AG09319 (cell line): ENCODE measurements at regions not wholly inside any gene's neighbourhood (a gene's known extent, or its start where the extent isn't known, plus 50 kb on each side); places are given as distances from the start of the nearest gene placed in this dataset.

Experiments used
- DNase-seq: peaks from one replicate; pipeline ENCODE4 v3.0.0-alpha.2; 2010; ENCODE audit warnings: low read depth; ENCODE audit errors: extremely low read depth
- TF ChIP-seq, protein P1 (sequence below): IDR thresholded peaks from 2 replicates; pipeline ENCODE4 v1.5.1; 2011; ENCODE audit warnings: low read depth, mild to moderate bottlenecking, inconsistent platforms, low read length, moderate library complexity

DNA sequence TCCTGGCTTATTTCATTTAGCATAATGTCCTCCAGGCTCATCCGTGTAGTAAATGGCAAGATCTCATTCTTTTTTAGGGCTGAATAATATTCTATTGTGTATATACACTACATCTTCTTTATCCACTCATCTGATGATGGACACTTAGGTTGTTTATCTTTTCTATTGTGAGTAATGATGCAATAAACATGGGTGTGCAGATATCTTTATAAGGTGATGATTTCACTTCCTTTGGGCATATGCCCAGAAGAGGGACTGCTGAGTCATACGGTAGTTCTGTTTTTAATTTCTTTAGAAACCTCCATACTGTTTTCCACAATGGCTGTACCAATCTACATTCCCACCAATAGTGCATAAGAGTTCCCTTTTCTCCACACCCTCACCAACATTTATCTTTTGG is 317.6 kb upstream of the CNKSR2 start:
- DNase-seq: no peak
- TF ChIP-seq, protein P1, sequence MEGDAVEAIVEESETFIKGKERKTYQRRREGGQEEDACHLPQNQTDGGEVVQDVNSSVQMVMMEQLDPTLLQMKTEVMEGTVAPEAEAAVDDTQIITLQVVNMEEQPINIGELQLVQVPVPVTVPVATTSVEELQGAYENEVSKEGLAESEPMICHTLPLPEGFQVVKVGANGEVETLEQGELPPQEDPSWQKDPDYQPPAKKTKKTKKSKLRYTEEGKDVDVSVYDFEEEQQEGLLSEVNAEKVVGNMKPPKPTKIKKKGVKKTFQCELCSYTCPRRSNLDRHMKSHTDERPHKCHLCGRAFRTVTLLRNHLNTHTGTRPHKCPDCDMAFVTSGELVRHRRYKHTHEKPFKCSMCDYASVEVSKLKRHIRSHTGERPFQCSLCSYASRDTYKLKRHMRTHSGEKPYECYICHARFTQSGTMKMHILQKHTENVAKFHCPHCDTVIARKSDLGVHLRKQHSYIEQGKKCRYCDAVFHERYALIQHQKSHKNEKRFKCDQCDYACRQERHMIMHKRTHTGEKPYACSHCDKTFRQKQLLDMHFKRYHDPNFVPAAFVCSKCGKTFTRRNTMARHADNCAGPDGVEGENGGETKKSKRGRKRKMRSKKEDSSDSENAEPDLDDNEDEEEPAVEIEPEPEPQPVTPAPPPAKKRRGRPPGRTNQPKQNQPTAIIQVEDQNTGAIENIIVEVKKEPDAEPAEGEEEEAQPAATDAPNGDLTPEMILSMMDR: no peak

DNA sequence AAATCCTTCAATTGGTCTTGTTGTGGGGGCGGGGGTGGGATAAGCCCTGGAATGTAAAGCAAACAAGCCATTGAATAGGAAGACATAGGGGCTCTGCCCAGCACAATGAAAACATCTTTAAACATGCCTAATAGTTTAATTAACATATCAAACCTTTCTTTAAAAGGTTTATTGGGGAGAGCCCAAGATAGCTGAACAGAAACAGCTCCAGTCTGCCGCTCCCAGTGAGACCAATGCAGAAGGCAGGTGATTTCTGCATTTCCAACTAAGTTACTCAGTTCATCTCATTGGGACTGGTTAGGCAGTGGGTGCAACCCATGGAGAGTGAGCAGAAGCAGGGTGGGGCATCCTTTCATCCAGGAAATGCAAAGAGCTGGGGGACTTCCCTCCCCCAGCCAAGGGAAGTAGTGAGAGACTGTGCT is 327.2 kb upstream of the CNKSR2 start:
- TF ChIP-seq, protein P1: no peak
- no peak for DNase-seq

DNA sequence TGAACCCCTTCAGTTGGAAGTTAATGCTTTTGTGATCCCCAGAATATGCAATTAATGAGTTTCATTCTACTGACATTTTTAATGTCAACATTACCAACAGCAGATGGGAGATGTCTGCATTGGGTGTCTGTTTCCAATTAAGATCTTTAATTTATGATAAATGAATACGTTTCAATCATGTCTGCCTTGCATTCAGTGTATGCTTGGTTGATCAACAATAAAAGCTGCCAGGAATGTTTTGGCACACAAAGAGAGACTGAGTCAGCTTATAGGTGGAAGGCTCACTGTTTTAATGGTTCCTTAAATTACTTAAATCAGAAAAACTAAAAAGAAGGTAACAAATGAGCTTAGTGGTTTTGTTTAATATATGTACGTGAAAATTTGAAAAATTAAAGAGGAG is 359.9 kb upstream of the CNKSR2 start:
- TF ChIP-seq, protein P1: no peak
- DNase-seq: no peak

DNA sequence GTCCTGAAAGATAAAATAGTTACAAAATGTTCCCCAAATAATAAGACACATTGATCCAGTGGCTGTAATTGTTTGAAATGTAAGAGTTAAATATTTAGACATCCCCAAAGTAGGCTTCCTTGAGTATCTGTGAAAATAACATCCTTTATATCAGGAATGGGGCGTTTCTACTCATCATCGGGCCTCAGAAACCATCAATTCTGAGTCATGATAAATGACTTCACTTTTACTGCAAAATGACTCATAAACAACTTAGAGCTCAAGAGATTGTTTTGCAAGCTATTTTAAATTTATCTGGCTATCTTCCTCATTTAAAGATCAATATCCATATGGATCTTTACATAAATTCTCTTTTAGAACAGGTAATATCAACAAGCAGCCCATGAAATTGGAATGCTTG is 369.4 kb upstream of the CNKSR2 start:
- DNase-seq: no peak
- TF ChIP-seq, protein P1: no peak

DNA sequence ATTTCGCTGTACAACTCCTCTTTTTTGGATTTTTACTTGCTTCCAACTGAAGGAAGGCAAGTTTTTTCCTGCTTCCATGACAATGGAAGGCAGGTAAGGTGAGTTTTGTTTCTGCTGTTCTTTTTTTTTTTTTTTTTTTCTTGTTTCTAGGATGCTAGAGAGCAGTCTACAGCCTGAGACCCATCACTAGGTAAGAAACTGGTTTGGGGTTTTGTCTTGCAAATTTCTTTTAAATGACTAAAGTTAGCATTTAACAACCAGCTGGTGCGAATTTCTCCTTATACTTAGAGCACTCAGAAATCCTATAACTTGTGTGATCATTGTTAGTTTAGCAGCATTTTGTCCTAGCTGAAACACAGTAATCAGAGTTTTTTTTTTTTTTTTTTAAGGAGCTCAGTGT is 378.4 kb upstream of the CNKSR2 start:
- no peak for DNase-seq
- TF ChIP-seq, protein P1: no peak

DNA sequence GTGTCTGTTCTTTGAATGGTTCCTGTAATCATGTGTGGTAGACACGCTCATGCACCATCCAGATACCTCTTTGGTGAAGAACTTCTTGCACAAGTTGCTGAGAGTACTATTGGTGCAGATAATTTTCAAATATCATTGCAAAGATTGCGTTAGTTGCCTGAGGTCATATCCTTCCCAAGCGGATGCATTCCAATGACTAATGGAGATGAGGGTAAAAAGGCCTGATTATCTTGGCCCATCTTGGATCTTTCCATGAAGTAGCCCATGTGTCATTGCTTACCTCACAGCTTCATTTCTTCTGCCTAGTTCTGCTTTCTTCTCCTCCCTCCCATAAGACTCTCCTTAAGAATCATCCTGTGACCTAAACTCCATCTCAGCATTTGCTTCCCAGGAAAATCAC is 384.9 kb upstream of the CNKSR2 start:
- DNase-seq: no peak
- TF ChIP-seq, protein P1: no peak

DNA sequence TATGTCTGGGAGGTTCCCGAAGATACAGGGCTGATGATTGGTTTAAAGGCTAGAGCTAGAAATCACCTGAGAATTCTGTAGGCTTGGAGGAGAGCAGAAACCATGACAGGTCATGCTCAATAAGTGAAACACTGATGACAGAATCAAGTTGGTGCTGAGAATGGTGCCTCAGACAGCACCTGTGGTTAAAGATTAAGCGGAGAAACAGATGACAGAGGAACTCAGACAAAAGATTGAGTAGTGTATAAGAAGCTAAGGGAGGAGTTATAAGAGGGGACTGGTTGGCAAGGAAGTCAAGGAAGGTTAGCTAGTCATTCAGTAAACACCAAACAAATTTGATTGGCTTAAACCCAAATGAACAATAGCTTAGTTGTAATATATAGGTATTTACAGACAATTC is 385.4 kb upstream of the CNKSR2 start:
- TF ChIP-seq, protein P1: no peak
- DNase-seq: no peak

DNA sequence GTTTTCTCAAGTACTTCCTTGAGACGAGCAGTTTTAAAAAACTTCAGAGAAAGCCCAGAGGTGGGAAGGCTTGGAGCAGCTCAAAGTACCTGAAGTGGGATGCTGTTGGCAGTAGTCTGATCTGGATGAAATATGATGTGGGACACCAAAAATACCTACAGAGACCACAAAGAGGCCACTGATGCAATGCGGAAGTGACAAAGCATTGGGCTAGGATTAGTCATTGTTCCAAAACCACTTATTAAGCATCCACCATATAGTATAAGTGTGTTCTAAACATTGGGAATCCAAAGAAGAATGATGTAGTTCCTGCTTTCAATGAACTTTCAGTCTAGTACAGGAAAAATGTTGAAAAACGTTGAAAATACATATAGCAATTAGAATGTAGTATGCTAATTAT is 386.1 kb upstream of the CNKSR2 start:
- DNase-seq: no peak
- TF ChIP-seq, protein P1: no peak
